ENCODE measurements at regions not wholly inside any gene's neighbourhood (a gene's known extent, or its start where the extent isn't known, plus 50 kb on each side); places are given as distances from the start of the nearest gene placed in this dataset.

DNA sequence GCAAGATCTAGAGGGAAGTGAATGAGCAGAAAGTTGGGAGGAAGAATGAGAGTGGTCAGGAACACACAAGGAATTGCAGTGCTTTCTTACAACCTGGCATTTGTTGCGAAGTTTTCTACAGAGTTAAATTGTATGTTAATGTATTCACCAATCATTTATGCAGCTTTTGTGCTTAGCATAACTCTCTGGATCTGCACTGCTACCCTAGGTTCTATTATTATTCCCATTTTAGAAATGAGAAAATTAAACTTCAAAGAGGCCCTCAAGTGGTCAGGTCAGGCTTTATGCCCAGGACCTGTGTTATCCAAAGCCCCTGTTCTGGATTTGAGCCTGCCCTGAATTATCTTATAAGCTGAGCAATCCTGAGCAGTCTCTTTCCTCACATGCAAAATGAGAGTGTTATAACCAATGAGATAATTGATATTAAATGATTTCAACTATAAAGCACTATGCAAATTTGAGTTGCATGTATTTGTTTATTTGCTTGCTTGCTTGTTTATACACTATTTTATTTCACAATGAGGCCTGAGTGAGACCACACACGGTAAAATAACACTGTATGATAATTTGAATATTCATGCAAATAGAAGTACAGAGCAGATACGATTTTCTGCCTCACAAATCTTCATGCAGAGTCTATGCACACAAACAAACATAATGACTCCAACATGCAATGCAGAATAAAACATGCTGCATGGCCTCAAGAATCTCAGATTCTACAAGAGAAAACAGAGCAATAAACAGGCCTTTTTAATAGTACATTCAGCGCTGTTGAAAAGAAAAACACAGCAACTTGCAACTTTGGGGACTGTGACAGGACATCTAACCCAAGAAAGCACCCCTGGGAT lies 323.0 kb downstream of the PLPP3 start:
- Mint-ChIP-seq H3K36me3 (ENCODE audit: low read depth) (peaks cover 2% of the 10 kb centered on the region), H3K27me3 (ENCODE audit: low read depth) (peaks cover 2% of the 10 kb centered on the region), H3K27ac (ENCODE audit: unreplicated experiment) (no peak overlapping the region), H3K4me1 (ENCODE audit: low read depth) (no peaks in the 10 kb centered on the region), H3K4me3 (ENCODE audit: unreplicated experiment) (no peak overlapping the region), H3K9me3 (ENCODE audit: low read depth) (peaks cover 11% of the 10 kb centered on the region)
- DNase-seq (ENCODE audit: low spot score), result no peak
- TF ChIP-seq, protein P1, sequence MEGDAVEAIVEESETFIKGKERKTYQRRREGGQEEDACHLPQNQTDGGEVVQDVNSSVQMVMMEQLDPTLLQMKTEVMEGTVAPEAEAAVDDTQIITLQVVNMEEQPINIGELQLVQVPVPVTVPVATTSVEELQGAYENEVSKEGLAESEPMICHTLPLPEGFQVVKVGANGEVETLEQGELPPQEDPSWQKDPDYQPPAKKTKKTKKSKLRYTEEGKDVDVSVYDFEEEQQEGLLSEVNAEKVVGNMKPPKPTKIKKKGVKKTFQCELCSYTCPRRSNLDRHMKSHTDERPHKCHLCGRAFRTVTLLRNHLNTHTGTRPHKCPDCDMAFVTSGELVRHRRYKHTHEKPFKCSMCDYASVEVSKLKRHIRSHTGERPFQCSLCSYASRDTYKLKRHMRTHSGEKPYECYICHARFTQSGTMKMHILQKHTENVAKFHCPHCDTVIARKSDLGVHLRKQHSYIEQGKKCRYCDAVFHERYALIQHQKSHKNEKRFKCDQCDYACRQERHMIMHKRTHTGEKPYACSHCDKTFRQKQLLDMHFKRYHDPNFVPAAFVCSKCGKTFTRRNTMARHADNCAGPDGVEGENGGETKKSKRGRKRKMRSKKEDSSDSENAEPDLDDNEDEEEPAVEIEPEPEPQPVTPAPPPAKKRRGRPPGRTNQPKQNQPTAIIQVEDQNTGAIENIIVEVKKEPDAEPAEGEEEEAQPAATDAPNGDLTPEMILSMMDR (IDR thresholded peaks at IDR 0.05), result no peak

DNA sequence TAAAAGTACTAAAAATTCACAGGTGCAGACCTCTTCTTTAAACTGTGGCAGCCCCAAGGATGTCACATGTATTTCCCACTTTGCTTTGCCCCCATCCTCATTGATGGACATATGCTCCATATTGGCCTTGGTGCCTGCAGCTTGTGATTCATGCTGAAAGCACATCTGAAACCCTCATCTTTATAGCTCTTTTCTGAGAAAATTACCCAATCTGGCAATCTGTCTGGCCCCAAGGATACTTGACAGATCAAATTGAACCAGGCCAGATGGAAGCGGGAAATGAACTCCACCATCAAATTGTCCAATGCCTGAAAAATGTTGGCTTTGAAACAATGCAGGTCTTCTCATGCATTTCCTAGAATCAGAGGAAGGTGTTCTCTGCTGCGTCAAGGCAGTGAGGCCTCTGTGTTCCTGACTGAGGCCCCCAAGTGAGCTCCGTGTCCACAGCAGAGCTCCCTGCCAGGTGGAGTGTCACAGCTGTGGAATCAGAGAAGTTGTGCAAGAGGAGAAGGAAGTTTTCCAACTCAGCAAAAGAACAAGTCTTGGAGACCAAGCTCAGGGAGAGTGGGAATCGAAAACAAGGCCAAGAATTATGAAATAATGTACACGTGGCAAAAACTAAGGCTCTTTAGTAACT lies 323.7 kb downstream of the PLPP3 start:
- Mint-ChIP-seq H3K9me3 (ENCODE audit: low read depth) (peaks cover 7% of the 10 kb centered on the region), H3K27me3 (ENCODE audit: low read depth) (peaks cover 2% of the 10 kb centered on the region), H3K27ac (ENCODE audit: unreplicated experiment) (no peak overlapping the region), H3K4me1 (ENCODE audit: low read depth) (no peaks in the 10 kb centered on the region), H3K4me3 (ENCODE audit: unreplicated experiment) (no peak overlapping the region), H3K36me3 (ENCODE audit: low read depth) (no peaks in the 10 kb centered on the region)
- DNase-seq (ENCODE audit: low spot score), result no peak
- TF ChIP-seq, protein P1 (IDR thresholded peaks at IDR 0.05), result no peak

DNA sequence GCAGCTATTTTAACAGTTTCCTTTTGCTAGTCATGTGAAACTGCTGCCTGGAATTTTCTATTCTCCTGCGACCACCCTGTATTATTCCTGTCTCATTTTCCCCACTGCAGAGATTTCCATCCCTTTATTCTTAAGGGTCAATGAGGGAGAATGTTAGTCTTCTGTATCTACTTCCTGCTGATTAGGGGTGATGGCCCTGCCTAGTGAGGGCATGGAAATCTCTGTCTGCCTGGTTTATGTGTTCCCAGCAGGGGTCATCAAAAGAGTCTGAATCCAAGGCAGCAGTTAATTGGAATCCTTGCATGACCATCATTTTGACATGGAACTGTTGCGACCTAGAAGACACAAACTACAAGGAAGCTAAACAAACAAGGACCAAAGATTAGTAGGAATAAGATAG lies 325.2 kb downstream of the PLPP3 start:
- no peak for DNase-seq (ENCODE audit: low spot score)
- Mint-ChIP-seq H3K4me3 (ENCODE audit: unreplicated experiment) (no peak overlapping the region), H3K27me3 (ENCODE audit: low read depth) (peaks cover 2% of the 10 kb centered on the region), H3K36me3 (ENCODE audit: low read depth) (no peaks in the 10 kb centered on the region), H3K4me1 (ENCODE audit: low read depth) (no peaks in the 10 kb centered on the region), H3K9me3 (ENCODE audit: low read depth) (no peaks in the 10 kb centered on the region), H3K27ac (ENCODE audit: unreplicated experiment) (no peak overlapping the region)
- TF ChIP-seq, protein P1 (IDR thresholded peaks at IDR 0.05), result no peak

DNA sequence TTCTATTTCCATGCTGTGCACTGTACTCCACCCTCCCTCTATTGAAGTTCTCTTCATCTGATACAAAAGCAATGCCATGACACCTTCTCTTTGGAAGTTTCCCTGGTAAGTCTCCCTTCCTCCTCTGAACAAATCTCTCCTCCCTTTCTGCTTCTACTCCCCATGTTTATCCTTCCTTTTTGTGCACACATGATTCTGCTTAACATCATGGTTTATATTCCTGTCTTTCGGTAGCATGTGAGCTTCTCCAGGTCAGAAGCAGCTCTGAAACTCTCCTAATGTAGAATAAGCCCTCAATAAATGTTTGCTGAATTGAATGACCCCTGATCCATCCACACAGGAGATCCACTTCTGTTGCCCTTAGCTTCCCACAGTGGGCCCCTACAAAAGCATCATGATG lies 328.6 kb downstream of the PLPP3 start:
- no peak overlapping the region for H3K4me3 Mint-ChIP-seq (ENCODE audit: unreplicated experiment)
- no peaks in the 10 kb centered on the region for H3K4me1 Mint-ChIP-seq (ENCODE audit: low read depth)
- H3K36me3 Mint-ChIP-seq (ENCODE audit: low read depth), result no peaks in the 10 kb centered on the region
- DNase-seq (ENCODE audit: low spot score), result no peak
- TF ChIP-seq, protein P1 (IDR thresholded peaks at IDR 0.05), result no peak
- no peaks in the 10 kb centered on the region for H3K9me3 Mint-ChIP-seq (ENCODE audit: low read depth)
- no peaks in the 10 kb centered on the region for H3K27me3 Mint-ChIP-seq (ENCODE audit: low read depth)
- H3K27ac Mint-ChIP-seq (ENCODE audit: unreplicated experiment), result no peak overlapping the region

DNA sequence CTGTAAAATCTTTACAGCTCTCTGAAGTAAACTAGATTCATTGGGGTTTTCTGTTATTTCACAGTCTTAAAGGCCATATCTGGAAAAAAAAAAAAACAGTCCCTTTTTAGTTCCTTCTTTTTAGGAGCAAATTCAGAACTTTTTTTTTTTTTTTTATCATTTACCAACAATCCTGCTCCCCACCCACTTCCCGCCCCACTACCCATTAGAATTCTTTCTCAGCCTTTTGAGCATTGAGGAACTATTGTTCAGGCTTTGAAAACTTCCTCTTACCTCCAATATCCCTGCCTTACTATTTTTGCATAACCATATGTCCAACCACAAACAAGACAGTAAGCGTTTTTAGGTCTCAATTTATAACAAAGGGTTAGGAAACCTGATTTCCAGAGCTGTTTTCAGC lies 330.1 kb downstream of the PLPP3 start:
- no peak overlapping the region for H3K4me3 Mint-ChIP-seq (ENCODE audit: unreplicated experiment)
- H3K4me1 Mint-ChIP-seq (ENCODE audit: low read depth), result no peaks in the 10 kb centered on the region
- TF ChIP-seq, protein P1 (IDR thresholded peaks at IDR 0.05), result no peak
- no peaks in the 10 kb centered on the region for H3K9me3 Mint-ChIP-seq (ENCODE audit: low read depth)
- H3K27me3 Mint-ChIP-seq (ENCODE audit: low read depth), result no peaks in the 10 kb centered on the region
- no peak for DNase-seq (ENCODE audit: low spot score)
- no peaks in the 10 kb centered on the region for H3K36me3 Mint-ChIP-seq (ENCODE audit: low read depth)
- H3K27ac Mint-ChIP-seq (ENCODE audit: unreplicated experiment), result no peak overlapping the region

Data from chondrocyte (in vitro differentiated cells).